Stimulated activated CD4-positive, alpha-beta T cell treated with anti-CD3 and anti-CD28 coated beads, Interleukin-15, amount 100 ng/mL, for 24 hours (primary cell): ENCODE measurements at regions not wholly inside any gene's neighbourhood (a gene's known extent, or its start where the extent isn't known, plus 50 kb on each side); places are given as distances from the start of the nearest gene placed in this dataset.
"Not testable (repeated sequence)": the region's sequence is repeated elsewhere in the genome, so short reads cannot be mapped to it uniquely, and the experiment has no call there.

Source experiments
- DNase-seq: peaks from one replicate; pipeline ENCODE4 v3.0.0-alpha.2; 2020

GRCh38 chr7:152594801-152595200 is 81.1 kb downstream of the XRCC2 start:
- DNase-seq: no peak

- no peak for DNase-seq
Measured at GRCh38 chr7:152591976-152592375, 84.0 kb downstream of the XRCC2 start.

GRCh38 chr7:152590481-152590880 is 85.5 kb downstream of the XRCC2 start:
- no peak for DNase-seq

GRCh38 chr7:152589821-152590220 is 86.1 kb downstream of the XRCC2 start:
- not testable (repeated sequence) for DNase-seq

GRCh38 chr7:152588350-152588749 is 87.6 kb downstream of the XRCC2 start:
- no peak for DNase-seq

GRCh38 chr7:152587366-152587765 is 88.6 kb downstream of the XRCC2 start:
- no peak for DNase-seq

- no peak for DNase-seq
Measured at GRCh38 chr7:152583006-152583405, 92.9 kb downstream of the XRCC2 start.

GRCh38 chr7:152579070-152579469 is 96.9 kb downstream of the XRCC2 start:
- DNase-seq: no peak

GRCh38 chr7:152577339-152577738 is 98.6 kb downstream of the XRCC2 start:
- DNase-seq: no peak

GRCh38 chr7:152574892-152575548 is 100.9 kb downstream of the XRCC2 start:
- no peak for DNase-seq

GRCh38 chr7:152573186-152573585 is 102.8 kb downstream of the XRCC2 start:
- DNase-seq: not testable (repeated sequence)

- DNase-seq: no peak
Measured at GRCh38 chr7:152572101-152572500, 103.8 kb downstream of the XRCC2 start.

GRCh38 chr7:152571068-152571467 is 104.9 kb downstream of the XRCC2 start:
- DNase-seq: no peak

GRCh38 chr7:152568972-152569371 is 107.0 kb downstream of the XRCC2 start:
- no peak for DNase-seq

GRCh38 chr7:152565731-152566130 is 110.2 kb downstream of the XRCC2 start:
- DNase-seq: no peak

GRCh38 chr7:152564656-152565250 is 111.2 kb downstream of the XRCC2 start:
- no peak for DNase-seq

- no peak for DNase-seq
Measured at GRCh38 chr7:152556013-152556755, 119.8 kb downstream of the XRCC2 start.

- no peak for DNase-seq
Measured at GRCh38 chr7:152553671-152554317, 118.0 kb upstream of the KMT2C start.

- no peak for DNase-seq
Measured at GRCh38 chr7:152551304-152552036, 115.7 kb upstream of the KMT2C start.

- no peak for DNase-seq
Measured at GRCh38 chr7:152544971-152545619, 109.3 kb upstream of the KMT2C start.

GRCh38 chr7:152544481-152544927 is 108.7 kb upstream of the KMT2C start:
- no peak for DNase-seq

GRCh38 chr7:152543799-152544198 is 108.0 kb upstream of the KMT2C start:
- no peak for DNase-seq
